Endothelial cell of umbilical vein (primary cell): ENCODE measurements at regions not wholly inside any gene's neighbourhood (a gene's known extent, or its start where the extent isn't known, plus 50 kb on each side); places are given as distances from the start of the nearest gene placed in this dataset.

Source experiments
- BruUV-seq: library from RNA; stranded (reverse); fragments of 400-500 nt; replicated peaks from 2 replicates; lab custom pipeline; 2021; lab: Mats Ljungman, UMichigan
- CTCF ChIA-PET: fragments of 300-600, 350-600 bp; sonication (Branson Sonifier 250); formaldehyde crosslinking; loops from one replicate; lab custom pipeline; 2021; ENCODE audit warnings: antibody characterized with exemption, inconsistent platforms; lab: Charles Lee
- POLR2A ChIA-PET: fragments of 300-600, 350-600 bp; sonication (Branson Sonifier 250); formaldehyde crosslinking; loops from one replicate; lab custom pipeline; 2021; ENCODE audit warnings: antibody characterized with exemption, inconsistent platforms; lab: Charles Lee
- DNase-seq: peaks from one replicate; pipeline ENCODE4 v3.0.0-alpha.2; 2011; ENCODE audit warnings: low read depth, low spot score
- FAIRE-seq: peaks from 2 replicates; lab custom pipeline; 2011; peaks lifted over from hg19 to GRCh38; lab: Jason Lieb, UNC
- H2AFZ ChIP-seq: 2 replicates; pipeline ENCODE4 v1.6.0; 2012; ENCODE audit warnings: low read depth, low read length, control low read depth, inconsistent platforms
- H3K27ac ChIP-seq: 2 replicates; pipeline ENCODE4 v1.5.1; 2011; ENCODE audit warnings: low read depth, mild to moderate bottlenecking, control low read depth, low read length, moderate library complexity; ENCODE audit not compliant: insufficient read depth
- H3K27me3 ChIP-seq, 2 experiments: 2 replicates each; pipeline versions ENCODE4 v1.6.0 to v1.6.1; 2011; ENCODE audit warnings: low read length in 2 of 2, mixed read lengths in 1 of 2; ENCODE audit not compliant: control insufficient read depth in 2 of 2, insufficient read depth in 2 of 2
- H3K36me3 ChIP-seq, 2 experiments: 2 replicates in 1 of 2; 3 replicates in 1 of 2; pipeline ENCODE4 v1.5.1; 2011; ENCODE audit warnings: low read length in 2 of 2, mild to moderate bottlenecking in 1 of 2, moderate library complexity in 1 of 2; ENCODE audit not compliant: control insufficient read depth in 2 of 2, insufficient read depth in 2 of 2; ENCODE audit errors: extremely low read depth in 1 of 2
- H3K4me1 ChIP-seq: 3 replicates; pipeline ENCODE4 v1.5.1; 2011; ENCODE audit warnings: mild to moderate bottlenecking, low read length; ENCODE audit not compliant: control insufficient read depth, insufficient read depth; ENCODE audit errors: extremely low read depth
- H3K4me2 ChIP-seq: 2 replicates; pipeline ENCODE4 v1.6.1; 2011; ENCODE audit warnings: low read length, control low read depth, mixed read lengths; ENCODE audit not compliant: insufficient read depth
- H3K4me3 ChIP-seq, 3 experiments: fragments of 200-600 bp in 1 of 3; sonication (generic), shearing (Covaris generic) in 1 of 3; replicated peaks in 1 of 3; 2 replicates each; pipeline ENCODE4 v1.5.1; 2011 to 2016; ENCODE audit warnings: control low read depth in 3 of 3, low read length in 3 of 3, mild to moderate bottlenecking in 2 of 3, inconsistent platforms in 1 of 3, low read depth in 1 of 3, moderate library complexity in 1 of 3; ENCODE audit not compliant: insufficient read depth in 1 of 3
- H3K79me2 ChIP-seq: 2 replicates; pipeline ENCODE4 v1.6.0; 2012; ENCODE audit warnings: low read length, inconsistent platforms; ENCODE audit not compliant: control insufficient read depth, insufficient read depth
- H3K9ac ChIP-seq: replicated peaks from 2 replicates; pipeline ENCODE3; 2011; ENCODE audit warnings: low read length, control low read depth; ENCODE audit not compliant: insufficient read depth; ENCODE audit errors: extremely low read depth
- H3K9me1 ChIP-seq: replicated peaks from 3 replicates; pipeline ENCODE4 v1.6.0; 2011; ENCODE audit warnings: mild to moderate bottlenecking, low read length; ENCODE audit not compliant: control insufficient read depth, insufficient read depth; ENCODE audit errors: extremely low read depth
- H3K9me3 ChIP-seq: replicated peaks from 2 replicates; pipeline ENCODE4 v1.5.1; 2012; ENCODE audit warnings: low read length, inconsistent platforms; ENCODE audit not compliant: control insufficient read depth, insufficient read depth
- H4K20me1 ChIP-seq: replicated peaks from 2 replicates; pipeline ENCODE3; 2011; ENCODE audit warnings: mild to moderate bottlenecking, low read length; ENCODE audit not compliant: control insufficient read depth, insufficient read depth; ENCODE audit errors: extremely low read depth
- EZH2 ChIP-seq: IDR thresholded peaks from 2 replicates; pipeline ENCODE4 v1.6.1; 2012; ENCODE audit warnings: borderline replicate concordance, low read depth, mild to moderate bottlenecking, moderate library complexity, low read length, inconsistent platforms; ENCODE audit not compliant: severe bottlenecking
- FOS ChIP-seq: IDR thresholded peaks from 2 replicates; pipeline ENCODE4 v1.6.1; 2011; ENCODE audit warnings: mild to moderate bottlenecking, low read length, moderate library complexity, borderline replicate concordance; ENCODE audit not compliant: insufficient read depth
- GATA2 ChIP-seq: IDR thresholded peaks from 2 replicates; pipeline ENCODE4 v1.7.0; 2011; ENCODE audit warnings: low read depth, mild to moderate bottlenecking, moderate library complexity, mixed read lengths, low read length; ENCODE audit not compliant: insufficient read length, insufficient read depth
- MYC ChIP-seq: IDR thresholded peaks from one replicate; pipeline ENCODE4 v1.6.1; 2011; ENCODE audit warnings: mild to moderate bottlenecking, low read depth, low read length
- POLR2A ChIP-seq: IDR thresholded peaks from 2 replicates; pipeline ENCODE4 v1.6.1; 2012; ENCODE audit warnings: low read depth, mild to moderate bottlenecking, control low read depth, low read length
- POLR2AphosphoS5 ChIP-seq: IDR thresholded peaks from 2 replicates; pipeline ENCODE4 v1.6.1; 2012; ENCODE audit warnings: low read depth, mild to moderate bottlenecking, control low read depth, low read length, moderate library complexity; ENCODE audit not compliant: insufficient read depth
- dilution Hi-C: fragments of 300-500 bp; cut with MboI; formaldehyde crosslinking; loops from one replicate; pipeline ENCODE4 v1.15.0; 2019; ENCODE audit warnings: low sequenced_read_pairs; ENCODE audit not compliant: extremely low pct_ligation_motif_present
- intact Hi-C: fragments of 100-400 bp; cut with micrococcal nuclease; formaldehyde crosslinking; loops from one replicate; pipeline ENCODE4 v1.10.0; 2022
- TF ChIP-seq, protein P1 (sequence below), 2 donors: IDR thresholded peaks; 1 replicate in 1 of 2; 2 replicates in 1 of 2; pipeline ENCODE4 v1.5.1; 2011; ENCODE audit warnings: low read length in 2 of 2, mild to moderate bottlenecking in 2 of 2, moderate library complexity in 2 of 2, control low read depth in 1 of 2, inconsistent platforms in 1 of 2, low read depth in 1 of 2; ENCODE audit not compliant: insufficient read depth in 1 of 2; ENCODE audit errors: extremely low read depth in 1 of 2

DNA sequence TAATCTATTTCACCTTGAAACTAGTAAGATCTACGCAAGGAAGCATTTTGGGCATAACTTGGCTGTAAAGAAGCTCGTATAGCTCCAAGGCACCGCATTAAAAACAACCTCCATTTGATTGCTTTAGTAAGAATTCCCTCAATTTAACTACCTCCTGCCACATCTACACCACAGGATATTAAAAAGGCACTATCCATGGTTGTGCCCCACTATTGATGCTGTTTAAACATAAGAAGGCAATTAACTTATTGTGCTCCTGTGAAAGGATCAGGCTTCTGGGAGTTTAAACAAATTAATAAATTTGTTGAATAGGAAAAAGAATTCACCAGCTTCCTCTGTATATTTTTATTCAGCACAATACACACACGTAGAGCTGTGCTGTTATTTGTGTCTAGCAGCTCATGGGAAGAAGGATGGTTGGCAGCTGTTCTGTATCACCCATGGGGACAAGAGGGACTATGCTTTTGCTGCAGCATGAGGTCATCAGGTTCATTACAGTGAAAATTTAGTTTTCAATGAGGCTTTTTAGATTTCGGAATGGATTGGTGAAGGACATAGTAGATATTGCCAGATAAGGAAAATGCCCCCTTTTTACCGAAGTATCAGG, 513.3 kb downstream of the HAO1 start:
- Histone ChIP-seq H3K4me1 (no peaks in the 10 kb centered on the region), H3K9me1 (no peaks in the 10 kb centered on the region), H2AFZ (no peak overlapping the region), H3K4me3 (no peak overlapping the region), H3K79me2 (no peaks in the 10 kb centered on the region), H3K27ac (no peak overlapping the region), H3K9me3 (no peaks in the 10 kb centered on the region), H4K20me1 (no peaks in the 10 kb centered on the region), H3K27me3 (no peaks in the 10 kb centered on the region), H3K4me2 (no peak overlapping the region), H3K9ac (no peak overlapping the region), H3K36me3 (no peaks in the 10 kb centered on the region)
- no TSS peak for BruUV-seq
- POLR2A ChIA-PET, result no interaction called here
- DNase-seq, result no peak
- intact Hi-C loops (no loop called here), dilution Hi-C loops (no loop called here)
- no peak for FAIRE-seq
- TF ChIP-seq POLR2A, result no peak
- TF ChIP-seq POLR2AphosphoS5, result no peak
- TF ChIP-seq, protein P1, sequence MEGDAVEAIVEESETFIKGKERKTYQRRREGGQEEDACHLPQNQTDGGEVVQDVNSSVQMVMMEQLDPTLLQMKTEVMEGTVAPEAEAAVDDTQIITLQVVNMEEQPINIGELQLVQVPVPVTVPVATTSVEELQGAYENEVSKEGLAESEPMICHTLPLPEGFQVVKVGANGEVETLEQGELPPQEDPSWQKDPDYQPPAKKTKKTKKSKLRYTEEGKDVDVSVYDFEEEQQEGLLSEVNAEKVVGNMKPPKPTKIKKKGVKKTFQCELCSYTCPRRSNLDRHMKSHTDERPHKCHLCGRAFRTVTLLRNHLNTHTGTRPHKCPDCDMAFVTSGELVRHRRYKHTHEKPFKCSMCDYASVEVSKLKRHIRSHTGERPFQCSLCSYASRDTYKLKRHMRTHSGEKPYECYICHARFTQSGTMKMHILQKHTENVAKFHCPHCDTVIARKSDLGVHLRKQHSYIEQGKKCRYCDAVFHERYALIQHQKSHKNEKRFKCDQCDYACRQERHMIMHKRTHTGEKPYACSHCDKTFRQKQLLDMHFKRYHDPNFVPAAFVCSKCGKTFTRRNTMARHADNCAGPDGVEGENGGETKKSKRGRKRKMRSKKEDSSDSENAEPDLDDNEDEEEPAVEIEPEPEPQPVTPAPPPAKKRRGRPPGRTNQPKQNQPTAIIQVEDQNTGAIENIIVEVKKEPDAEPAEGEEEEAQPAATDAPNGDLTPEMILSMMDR (IDR thresholded peaks at IDR 0.05; ENCODE audit: extremely low read depth in 1 of 2, insufficient read depth in 1 of 2, low read depth in 1 of 2, low read length in 2 of 2), result no peak
- no peak for TF ChIP-seq MYC
- no peak for TF ChIP-seq EZH2
- CTCF ChIA-PET, result interaction anchor here (1.4 to 2.0 kb wide), 2 partner anchors 14 to 141 kb away, joined by 4 to 6 read pairs; no protein-coding TSS in a partner anchor

DNA sequence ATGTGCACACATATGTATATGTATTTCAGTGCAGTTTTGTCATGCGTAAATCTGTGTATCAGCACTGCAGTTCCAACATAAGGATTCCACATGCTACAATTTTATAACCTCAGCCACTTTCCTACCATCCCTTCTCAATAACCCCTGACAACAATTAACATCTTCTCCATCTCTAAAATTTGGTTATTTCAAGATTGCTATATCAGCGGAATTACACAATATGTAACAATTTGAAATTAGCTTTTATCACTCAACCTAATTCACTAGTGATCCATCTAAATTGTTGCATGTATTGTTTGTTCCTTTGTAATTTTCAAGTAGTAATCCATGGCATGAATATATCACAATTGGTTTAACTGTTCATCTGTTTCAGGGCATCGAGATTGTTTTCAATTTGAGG, 511.3 kb downstream of the HAO1 start:
- ChIA-PET POLR2A (no interaction called here), CTCF (no interaction called here)
- no peak for DNase-seq
- intact Hi-C loops (no loop called here), dilution Hi-C loops (no loop called here)
- Histone ChIP-seq H3K27ac (no peak overlapping the region), H3K36me3 (no peaks in the 10 kb centered on the region), H3K9me3 (no peaks in the 10 kb centered on the region), H3K79me2 (no peaks in the 10 kb centered on the region), H3K4me1 (no peaks in the 10 kb centered on the region), H4K20me1 (no peaks in the 10 kb centered on the region), H3K9ac (no peak overlapping the region), H3K4me2 (no peak overlapping the region), H3K4me3 (no peak overlapping the region), H2AFZ (no peak overlapping the region), H3K9me1 (no peaks in the 10 kb centered on the region), H3K27me3 (no peaks in the 10 kb centered on the region)
- TF ChIP-seq GATA2 (no peak), POLR2A (no peak), FOS (no peak), POLR2AphosphoS5 (no peak)
- TF ChIP-seq, protein P1 (IDR thresholded peaks at IDR 0.05; ENCODE audit: extremely low read depth in 1 of 2, insufficient read depth in 1 of 2, low read depth in 1 of 2, low read length in 2 of 2), result no peak
- no peak for FAIRE-seq
- BruUV-seq, result no TSS peak
